NOMO-1 treated with DMSO at 0.1 percent for 48 hours (cell line): ENCODE measurements at regions not wholly inside any gene's neighbourhood (a gene's known extent, or its start where the extent isn't known, plus 50 kb on each side); places are given as distances from the start of the nearest gene placed in this dataset.
"Not testable (repeated sequence)": the region's sequence is repeated elsewhere in the genome, so short reads cannot be mapped to it uniquely, and the experiment has no call there.

Source experiments
- DNase-seq: peaks from one replicate; lab custom pipeline; 2025; ENCODE audit not compliant: unreplicated experiment; lab: John Stamatoyannopoulos, UW

- no peak for DNase-seq
Observed at GRCh38 chr6:144359783-144360182, 74.6 kb downstream of the UTRN start.

- DNase-seq: no peak
Observed at GRCh38 chr6:144360401-144360800, 75.3 kb downstream of the UTRN start.

- DNase-seq: no peak
Observed at GRCh38 chr6:144361016-144361415, 75.9 kb downstream of the UTRN start.

- no peak for DNase-seq
Observed at GRCh38 chr6:144362042-144363018, 77.2 kb downstream of the UTRN start.

- DNase-seq: peak; percentile 35
Observed at GRCh38 chr6:144364208-144364720, 79.1 kb downstream of the UTRN start.

GRCh38 chr6:144364782-144365181 is 79.6 kb downstream of the UTRN start:
- DNase-seq: peak; percentile 34

GRCh38 chr6:144365271-144365670 is 80.1 kb downstream of the UTRN start:
- DNase-seq: no peak

- DNase-seq: not testable (repeated sequence)
Observed at GRCh38 chr6:144369696-144370095, 84.6 kb downstream of the UTRN start.

- no peak for DNase-seq
Observed at GRCh38 chr6:144372116-144372515, 87.0 kb downstream of the UTRN start.

GRCh38 chr6:144372611-144373594 is 87.8 kb downstream of the UTRN start:
- no peak for DNase-seq

- not testable (repeated sequence) for DNase-seq
Observed at GRCh38 chr6:144374525-144374924, 89.4 kb downstream of the UTRN start.

- DNase-seq: no peak
Observed at GRCh38 chr6:144377586-144378210, 92.6 kb downstream of the UTRN start.

- DNase-seq: no peak
Observed at GRCh38 chr6:144378437-144378836, 93.3 kb downstream of the UTRN start.

- DNase-seq: peak; percentile 43
Observed at GRCh38 chr6:144379356-144379755, 94.2 kb downstream of the UTRN start.

- DNase-seq: not testable (repeated sequence)
Observed at GRCh38 chr6:144381499-144381898, 96.4 kb downstream of the UTRN start.

GRCh38 chr6:144383336-144383735 is 98.2 kb downstream of the UTRN start:
- DNase-seq: no peak

GRCh38 chr6:144384427-144384826 is 99.3 kb downstream of the UTRN start:
- DNase-seq: no peak

- DNase-seq: not testable (repeated sequence)
Observed at GRCh38 chr6:144389474-144389873, 104.3 kb downstream of the UTRN start.

GRCh38 chr6:144390202-144390601 is 105.1 kb downstream of the UTRN start:
- no peak for DNase-seq

- no peak for DNase-seq
Observed at GRCh38 chr6:144390886-144391285, 105.8 kb downstream of the UTRN start.

- DNase-seq: no peak
Observed at GRCh38 chr6:144392536-144392935, 107.4 kb downstream of the UTRN start.
